SK-N-MC (cell line): ENCODE measurements at regions not wholly inside any gene's neighbourhood (a gene's known extent, or its start where the extent isn't known, plus 50 kb on each side); places are given as distances from the start of the nearest gene placed in this dataset.

Source experiments
- EZH2 ChIP-seq: fragments of 200-600 bp; sonication (generic); IDR thresholded peaks from one replicate; pipeline ENCODE4 v1.6.1; 2017; ENCODE audit warnings: antibody characterized with exemption
- POLR2AphosphoS5 ChIP-seq: IDR thresholded peaks from 2 replicates; pipeline ENCODE4 v1.6.1; 2012; ENCODE audit warnings: mild to moderate bottlenecking, low read depth, low read length, borderline replicate concordance

- TF ChIP-seq POLR2AphosphoS5 (no peak), EZH2 (no peak)
Measured at GRCh38 chr10:63696205-63696604, 175.0 kb downstream of the REEP3 start.
